CD4-positive, alpha-beta T cell treated with Interleukin-4 for 1 hour (primary cell): ENCODE measurements at regions not wholly inside any gene's neighbourhood (a gene's known extent, or its start where the extent isn't known, plus 50 kb on each side); places are given as distances from the start of the nearest gene placed in this dataset.

Source experiments
- DNase-seq, 2 donors: peaks; one replicate each; pipeline ENCODE4 v3.0.0-alpha.2; 2020 to 2022

- DNase-seq = no peak
Measured at GRCh38 chr11:116171271-116172140, 601.3 kb downstream of the BUD13 start.

- no peak for DNase-seq
Measured at GRCh38 chr11:116170526-116171120, 602.2 kb downstream of the BUD13 start.

GRCh38 chr11:116169776-116170175 is 603.0 kb downstream of the BUD13 start:
- no peak for DNase-seq

- no peak for DNase-seq
Measured at GRCh38 chr11:116168459-116168787, 604.4 kb downstream of the BUD13 start.

GRCh38 chr11:116167706-116168458 is 604.9 kb downstream of the BUD13 start:
- no peak for DNase-seq

GRCh38 chr11:116166573-116167465 is 606.0 kb downstream of the BUD13 start:
- DNase-seq = no peak

- no peak for DNase-seq
Measured at GRCh38 chr11:116164843-116165242, 607.9 kb downstream of the BUD13 start.

GRCh38 chr11:116162886-116163230 is 609.9 kb downstream of the BUD13 start:
- no peak for DNase-seq

- no peak for DNase-seq
Measured at GRCh38 chr11:116162086-116162885, 610.5 kb downstream of the BUD13 start.

GRCh38 chr11:116148645-116149044 is 624.1 kb downstream of the BUD13 start:
- no peak for DNase-seq

- no peak for DNase-seq
Measured at GRCh38 chr11:116148056-116148455, 624.7 kb downstream of the BUD13 start.

GRCh38 chr11:116145187-116145865 is 627.5 kb downstream of the BUD13 start:
- DNase-seq = no peak

GRCh38 chr11:116144387-116144958 is 628.3 kb downstream of the BUD13 start:
- DNase-seq = no peak

- DNase-seq = no peak
Measured at GRCh38 chr11:116138280-116138679, 634.1 kb upstream of the CADM1 start.

GRCh38 chr11:116137753-116138152 is 633.5 kb upstream of the CADM1 start:
- no peak for DNase-seq

- DNase-seq = no peak
Measured at GRCh38 chr11:116136987-116137674, 632.9 kb upstream of the CADM1 start.

GRCh38 chr11:116135891-116136290 is 631.7 kb upstream of the CADM1 start:
- DNase-seq = no peak

GRCh38 chr11:116134450-116134849 is 630.2 kb upstream of the CADM1 start:
- DNase-seq = no peak

- DNase-seq = no peak
Measured at GRCh38 chr11:116132273-116132978, 628.2 kb upstream of the CADM1 start.

- no peak for DNase-seq
Measured at GRCh38 chr11:116130122-116130521, 625.9 kb upstream of the CADM1 start.
